ENCODE measurements at regions not wholly inside any gene's neighbourhood (a gene's known extent, or its start where the extent isn't known, plus 50 kb on each side); places are given as distances from the start of the nearest gene placed in this dataset.

- DNase-seq (ENCODE audit: low read depth, low spot score), result no peak
- ChIA-PET SMC1A (ENCODE audit: uncharacterized antibody, unreplicated experiment) (no interaction called here), POLR2A (no interaction called here), RAD21 (ENCODE audit: unreplicated experiment) (interaction anchor here (0.6 kb wide), 1 partner anchor 19 kb away, joined by 3 read pairs; no protein-coding TSS in a partner anchor), CTCF (interaction anchor here (1.2 kb wide), 1 partner anchor 51 kb away, joined by 3 read pairs; no protein-coding TSS in a partner anchor)
- in situ Hi-C loops (cut with MboI), result loop anchor here (10.0 kb wide), 1 partner anchor 755 kb away; no protein-coding TSS in a partner anchor
- Histone ChIP-seq H2AFZ (ENCODE audit: control insufficient read depth, low read depth, low read length) (no peak overlapping the region), H3K4me3 (no peak overlapping the region), H3K79me2 (ENCODE audit: control insufficient read depth, insufficient read depth, low read length) (no peaks in the 10 kb centered on the region), H3K4me2 (ENCODE audit: control insufficient read depth, insufficient read depth) (no peak overlapping the region), H3K9ac (ENCODE audit: control insufficient read depth, insufficient read depth, low read length) (no peak overlapping the region), H3K27ac (ENCODE audit: control insufficient read depth, insufficient read depth) (no peak overlapping the region), H3K4me1 (ENCODE audit: control insufficient read depth, insufficient read depth, low read length) (no peaks in the 10 kb centered on the region), H3K27me3 (replicated peaks in 1 of 2; ENCODE audit: control insufficient read depth in 2 of 2, insufficient read depth in 2 of 2, low read length in 1 of 2) (no peaks in the 10 kb centered on the region), H3K9me3 (replicated peaks; ENCODE audit: control insufficient read depth, insufficient read depth, low read length) (no peaks in the 10 kb centered on the region), H4K20me1 (ENCODE audit: control insufficient read depth, insufficient read depth) (no peaks in the 10 kb centered on the region), H3K36me3 (ENCODE audit: control insufficient read depth in 2 of 2, insufficient read depth in 2 of 2, low read length in 1 of 2) (no peaks in the 10 kb centered on the region)
- ATAC-seq, result no peak
- 45% methylated on average over 8 of the region's 8 CpGs for WGBS (ENCODE audit: insufficient coverage, insufficient replicate concordance, low lambda C conversion rate, missing lambda C conversion rate)
- no TSS peak for BruUV-seq (replicated peaks)
- TF ChIP-seq HDAC6 (IDR thresholded peaks at IDR 0.05; ENCODE audit: unreplicated experiment) (no peak), KDM1A (IDR thresholded peaks at IDR 0.05; ENCODE audit: borderline replicate concordance) (no peak), ZNF687 (IDR thresholded peaks at IDR 0.05) (no peak), ZNF217 (IDR thresholded peaks at IDR 0.05) (no peak), IKZF1 (conservative IDR thresholded peaks at IDR 0.05) (no peak), STAT1 (conservative IDR thresholded peaks at IDR 0.05) (no peak), RBBP5 (conservative IDR thresholded peaks at IDR 0.05) (no peak), MAX (IDR thresholded peaks at IDR 0.05; ENCODE audit: low read depth, low read length) (no peak), TBL1XR1 (IDR thresholded peaks at IDR 0.05; ENCODE audit: low read depth, low read length) (no peak)
- FAIRE-seq, result no peak
- intact Hi-C loops (cut with micrococcal nuclease; ENCODE audit: unreplicated experiment), result no loop called here
Measured at GRCh38 chr18:21949326-21950015, 208.9 kb downstream of the MIB1 start.
